GM12878 (cell line): ENCODE measurements at regions not wholly inside any gene's neighbourhood (a gene's known extent, or its start where the extent isn't known, plus 50 kb on each side); places are given as distances from the start of the nearest gene placed in this dataset.

ENCODE experiments used
- ATAC-seq: fragments of 200-7000 bp; cut with Tn5 transposase; 3 replicates; pipeline ENCODE4 v1.9.1; 2020; ENCODE audit warnings: mild to moderate bottlenecking, moderate library complexity
- BruUV-seq: library from RNA; stranded (reverse); fragments of 400-500 nt; replicated peaks from 2 replicates; lab custom pipeline; 2021; lab: Mats Ljungman, UMichigan
- CTCF ChIA-PET: fragments of 300-600 bp; sonication (Branson Sonifier 250); formaldehyde crosslinking; extraction: SDS; loops from one replicate; lab custom pipeline; 2021; ENCODE audit warnings: inconsistent platforms; lab: Yijun Ruan, JAX
- POLR2A ChIA-PET: fragments of 350-600 bp; formaldehyde crosslinking; extraction: SDS; loops from one replicate; lab custom pipeline; 2021; ENCODE audit warnings: inconsistent platforms; lab: Charles Lee
- RAD21 ChIA-PET: fragments of 300-600 bp; sonication (Branson Sonifier 250); formaldehyde crosslinking; loops from one replicate; lab custom pipeline; 2023; ENCODE audit warnings: antibody characterized with exemption; ENCODE audit not compliant: unreplicated experiment; lab: Charles Lee
- SMC1A ChIA-PET: fragments of 300-600 bp; sonication (Branson Sonifier 250); formaldehyde crosslinking; loops from one replicate; lab custom pipeline; 2023; ENCODE audit not compliant: unreplicated experiment, uncharacterized antibody; lab: Charles Lee
- DNase-seq: peaks from one replicate; pipeline ENCODE4 v3.0.0-alpha.2; 2011; ENCODE audit warnings: low read depth, low spot score
- FAIRE-seq: peaks from 3 replicates; lab custom pipeline; 2011; peaks lifted over from hg19 to GRCh38; lab: Jason Lieb, UNC
- H2AFZ ChIP-seq: 2 replicates; pipeline ENCODE4 v1.6.0; 2011; ENCODE audit warnings: low read depth, low read length, control low read depth; ENCODE audit not compliant: control insufficient read depth
- H3K27ac ChIP-seq: 2 replicates; pipeline ENCODE4 v1.5.1; 2011; ENCODE audit warnings: control low read depth; ENCODE audit not compliant: control insufficient read depth, insufficient read depth
- H3K27me3 ChIP-seq, 2 experiments: replicated peaks in 1 of 2; 2 replicates each; pipeline versions ENCODE4 v1.6.0 to v1.6.1; 2011; ENCODE audit warnings: low read length in 1 of 2; ENCODE audit not compliant: control insufficient read depth in 2 of 2, insufficient read depth in 2 of 2
- H3K36me3 ChIP-seq, 2 experiments: 2 replicates each; pipeline ENCODE4 v1.5.1; 2011; ENCODE audit warnings: low read length in 1 of 2; ENCODE audit not compliant: control insufficient read depth in 2 of 2, insufficient read depth in 2 of 2
- H3K4me1 ChIP-seq: 2 replicates; pipeline ENCODE4 v1.6.1; 2011; ENCODE audit warnings: mild to moderate bottlenecking, low read length, moderate library complexity, mixed read lengths; ENCODE audit not compliant: control insufficient read depth, insufficient read depth
- H3K4me2 ChIP-seq: 2 replicates; pipeline ENCODE4 v1.6.0; 2011; ENCODE audit warnings: control low read depth; ENCODE audit not compliant: control insufficient read depth, insufficient read depth
- H3K4me3 ChIP-seq: fragments of 200-600 bp; sonication (generic); 2 replicates; pipeline ENCODE4 v1.5.1; 2016
- H3K79me2 ChIP-seq: 2 replicates; pipeline ENCODE4 v1.6.0; 2011; ENCODE audit warnings: low read length; ENCODE audit not compliant: control insufficient read depth, insufficient read depth
- H3K9ac ChIP-seq: 2 replicates; pipeline ENCODE4 v1.8.0; 2011; ENCODE audit warnings: low read length, control low read depth, mixed read lengths; ENCODE audit not compliant: control insufficient read depth, insufficient read depth
- H3K9me3 ChIP-seq: replicated peaks from 3 replicates; pipeline ENCODE4 v1.5.1; 2011; ENCODE audit warnings: mild to moderate bottlenecking, low read length; ENCODE audit not compliant: control insufficient read depth, insufficient read depth
- H4K20me1 ChIP-seq: 2 replicates; pipeline ENCODE4 v1.6.0; 2011; ENCODE audit not compliant: control insufficient read depth, insufficient read depth
- BMI1 ChIP-seq: fragments of 450-650 bp; IDR thresholded peaks from 2 replicates; pipeline ENCODE4 v1.6.1; 2016; ENCODE audit warnings: mild to moderate bottlenecking, moderate library complexity, borderline replicate concordance
- CBX5 ChIP-seq: sonication (generic); IDR thresholded peaks from 2 replicates; pipeline ENCODE4 v1.6.1; 2016; ENCODE audit warnings: low read depth, moderate library complexity, mild to moderate bottlenecking, inconsistent platforms
- CREM ChIP-seq: IDR thresholded peaks from 2 replicates; pipeline ENCODE4 v1.6.1; 2014; ENCODE audit warnings: antibody characterized with exemption, low read depth
- EZH2 ChIP-seq: IDR thresholded peaks from 2 replicates; pipeline ENCODE4 v1.6.1; 2012; ENCODE audit warnings: low read depth, mild to moderate bottlenecking, control low read depth, inconsistent platforms, low read length, borderline replicate concordance; ENCODE audit not compliant: control insufficient read depth
- HCFC1 ChIP-seq: fragments of 150-350 bp; IDR thresholded peaks from 2 replicates; pipeline ENCODE4 v1.6.1; 2014; ENCODE audit warnings: low read length
- SMC3 ChIP-seq: IDR thresholded peaks from 2 replicates; pipeline ENCODE4 v1.6.1; 2011; ENCODE audit warnings: low read length, improper control_type of control experiment, borderline replicate concordance
- TARDBP ChIP-seq: IDR thresholded peaks from 2 replicates; pipeline ENCODE4 v1.6.1; 2016; ENCODE audit warnings: borderline replicate concordance
- WGBS: methylation state at CpG from one replicate; pipeline ENCODE4 v1.1.6; 2016; ENCODE audit warnings: low lambda C conversion rate; ENCODE audit not compliant: insufficient replicate concordance, insufficient coverage; ENCODE audit errors: missing lambda C conversion rate; 5-methylcytosine and 5-hydroxymethylcytosine counted together
- in situ Hi-C: fragments of 300-500 bp; cut with MboI; formaldehyde crosslinking; loops from 9 replicates; pipeline ENCODE4 v1.14.3; 2018; ENCODE audit warnings: mixed read lengths
- intact Hi-C: fragments of 100-400 bp; cut with micrococcal nuclease; formaldehyde crosslinking; loops from one replicate; pipeline ENCODE4 v1.14.2; 2022; ENCODE audit not compliant: unreplicated experiment
- TF ChIP-seq, protein P1 (sequence below): IDR thresholded peaks from 2 replicates; pipeline ENCODE4 v1.6.1; 2012; ENCODE audit warnings: low read depth, low read length, improper control_type of control experiment
- TF ChIP-seq, protein P2 (sequence below): fragments of 450-650 bp; IDR thresholded peaks from 2 replicates; pipeline ENCODE4 v1.6.1; 2014; ENCODE audit warnings: mild to moderate bottlenecking
- TF ChIP-seq, protein P3 (sequence below): fragments of 450-650 bp; IDR thresholded peaks from 2 replicates; pipeline ENCODE4 v1.6.1; 2017; ENCODE audit warnings: mild to moderate bottlenecking, low read depth, inconsistent platforms; ENCODE audit not compliant: poor library complexity, severe bottlenecking
- TF ChIP-seq, protein P4 (sequence below): fragments of 450-650 bp; IDR thresholded peaks from 2 replicates; pipeline ENCODE4 v1.6.1; 2017; ENCODE audit warnings: borderline replicate concordance

DNA sequence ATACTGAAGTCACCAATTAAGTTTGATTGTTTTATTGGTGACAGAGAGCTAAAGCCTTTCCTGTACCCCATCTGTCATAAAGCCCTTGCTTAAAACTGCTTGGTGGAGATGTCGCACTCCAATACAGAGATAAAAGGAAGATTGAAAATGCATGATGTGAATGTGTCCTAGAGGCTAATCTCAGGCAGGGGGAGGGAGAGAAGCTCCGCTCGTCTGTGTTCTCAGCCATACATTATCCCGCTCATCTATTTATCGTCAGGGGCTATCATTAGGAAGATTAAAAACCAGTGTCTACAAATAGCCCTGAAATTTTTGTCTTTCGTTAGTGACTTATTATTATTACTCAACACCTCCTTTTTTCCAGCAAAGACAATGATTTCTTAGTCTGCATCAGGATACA lies 110.3 kb downstream of the CMPK2 start:
- FAIRE-seq (no peak), DNase-seq (no peak), ATAC-seq (no peak)
- ChIA-PET SMC1A (no interaction called here), POLR2A (no interaction called here), RAD21 (no interaction called here), CTCF (interaction anchor here (1.1 to 1.8 kb wide), 3 partner anchors 12 to 32 kb away, joined by 3 to 4 read pairs (median 3); no protein-coding TSS in a partner anchor)
- no peak overlapping the region for H2AFZ ChIP-seq
- no peak overlapping the region for H3K9ac ChIP-seq
- no peaks in the 10 kb centered on the region for H3K9me3 ChIP-seq
- intact Hi-C loops (no loop called here), in situ Hi-C loops (no loop called here)
- H3K79me2 ChIP-seq, result no peaks in the 10 kb centered on the region
- no peaks in the 10 kb centered on the region for H3K36me3 ChIP-seq
- H3K4me1 ChIP-seq, result no peaks in the 10 kb centered on the region
- no TSS peak for BruUV-seq
- H3K4me2 ChIP-seq, result no peak overlapping the region
- peaks cover 0 to 3% of the 10 kb centered on the region in 2 experiments; a peak in 2 of 4 replicates for H3K27me3 ChIP-seq
- 44% methylated on average over 6 of the region's 6 CpGs for WGBS
- TF ChIP-seq, protein P1, sequence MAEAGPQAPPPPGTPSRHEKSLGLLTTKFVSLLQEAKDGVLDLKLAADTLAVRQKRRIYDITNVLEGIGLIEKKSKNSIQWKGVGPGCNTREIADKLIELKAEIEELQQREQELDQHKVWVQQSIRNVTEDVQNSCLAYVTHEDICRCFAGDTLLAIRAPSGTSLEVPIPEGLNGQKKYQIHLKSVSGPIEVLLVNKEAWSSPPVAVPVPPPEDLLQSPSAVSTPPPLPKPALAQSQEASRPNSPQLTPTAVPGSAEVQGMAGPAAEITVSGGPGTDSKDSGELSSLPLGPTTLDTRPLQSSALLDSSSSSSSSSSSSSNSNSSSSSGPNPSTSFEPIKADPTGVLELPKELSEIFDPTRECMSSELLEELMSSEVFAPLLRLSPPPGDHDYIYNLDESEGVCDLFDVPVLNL, result no peak
- no peak for TF ChIP-seq CREM
- TF ChIP-seq CBX5, result no peak
- no peak for TF ChIP-seq SMC3
- no peak for TF ChIP-seq BMI1
- no peak for TF ChIP-seq TARDBP
- TF ChIP-seq, protein P2, sequence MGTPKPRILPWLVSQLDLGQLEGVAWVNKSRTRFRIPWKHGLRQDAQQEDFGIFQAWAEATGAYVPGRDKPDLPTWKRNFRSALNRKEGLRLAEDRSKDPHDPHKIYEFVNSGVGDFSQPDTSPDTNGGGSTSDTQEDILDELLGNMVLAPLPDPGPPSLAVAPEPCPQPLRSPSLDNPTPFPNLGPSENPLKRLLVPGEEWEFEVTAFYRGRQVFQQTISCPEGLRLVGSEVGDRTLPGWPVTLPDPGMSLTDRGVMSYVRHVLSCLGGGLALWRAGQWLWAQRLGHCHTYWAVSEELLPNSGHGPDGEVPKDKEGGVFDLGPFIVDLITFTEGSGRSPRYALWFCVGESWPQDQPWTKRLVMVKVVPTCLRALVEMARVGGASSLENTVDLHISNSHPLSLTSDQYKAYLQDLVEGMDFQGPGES, result no peak
- no peak for TF ChIP-seq HCFC1
- TF ChIP-seq, protein P3, sequence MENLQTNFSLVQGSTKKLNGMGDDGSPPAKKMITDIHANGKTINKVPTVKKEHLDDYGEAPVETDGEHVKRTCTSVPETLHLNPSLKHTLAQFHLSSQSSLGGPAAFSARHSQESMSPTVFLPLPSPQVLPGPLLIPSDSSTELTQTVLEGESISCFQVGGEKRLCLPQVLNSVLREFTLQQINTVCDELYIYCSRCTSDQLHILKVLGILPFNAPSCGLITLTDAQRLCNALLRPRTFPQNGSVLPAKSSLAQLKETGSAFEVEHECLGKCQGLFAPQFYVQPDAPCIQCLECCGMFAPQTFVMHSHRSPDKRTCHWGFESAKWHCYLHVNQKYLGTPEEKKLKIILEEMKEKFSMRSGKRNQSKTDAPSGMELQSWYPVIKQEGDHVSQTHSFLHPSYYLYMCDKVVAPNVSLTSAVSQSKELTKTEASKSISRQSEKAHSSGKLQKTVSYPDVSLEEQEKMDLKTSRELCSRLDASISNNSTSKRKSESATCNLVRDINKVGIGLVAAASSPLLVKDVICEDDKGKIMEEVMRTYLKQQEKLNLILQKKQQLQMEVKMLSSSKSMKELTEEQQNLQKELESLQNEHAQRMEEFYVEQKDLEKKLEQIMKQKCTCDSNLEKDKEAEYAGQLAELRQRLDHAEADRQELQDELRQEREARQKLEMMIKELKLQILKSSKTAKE, result no peak
- TF ChIP-seq, protein P4, sequence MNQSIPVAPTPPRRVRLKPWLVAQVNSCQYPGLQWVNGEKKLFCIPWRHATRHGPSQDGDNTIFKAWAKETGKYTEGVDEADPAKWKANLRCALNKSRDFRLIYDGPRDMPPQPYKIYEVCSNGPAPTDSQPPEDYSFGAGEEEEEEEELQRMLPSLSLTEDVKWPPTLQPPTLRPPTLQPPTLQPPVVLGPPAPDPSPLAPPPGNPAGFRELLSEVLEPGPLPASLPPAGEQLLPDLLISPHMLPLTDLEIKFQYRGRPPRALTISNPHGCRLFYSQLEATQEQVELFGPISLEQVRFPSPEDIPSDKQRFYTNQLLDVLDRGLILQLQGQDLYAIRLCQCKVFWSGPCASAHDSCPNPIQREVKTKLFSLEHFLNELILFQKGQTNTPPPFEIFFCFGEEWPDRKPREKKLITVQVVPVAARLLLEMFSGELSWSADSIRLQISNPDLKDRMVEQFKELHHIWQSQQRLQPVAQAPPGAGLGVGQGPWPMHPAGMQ, result no peak
- no peak for TF ChIP-seq EZH2
- TF ChIP-seq, all 136 proteins: peak for 0
- no peak overlapping the region for H3K4me3 ChIP-seq
- H3K27ac ChIP-seq, result no peak overlapping the region
- H4K20me1 ChIP-seq, result no peaks in the 10 kb centered on the region
